Adrenal gland (tissue), 9 donors: ENCODE measurements at regions not wholly inside any gene's neighbourhood (a gene's known extent, or its start where the extent isn't known, plus 50 kb on each side); places are given as distances from the start of the nearest gene placed in this dataset.

Source experiments
- DNase-seq, 7 donors: peaks; one replicate each; pipeline ENCODE4 v3.0.0-alpha.2; 2019 to 2020
- H3K27ac ChIP-seq, 5 donors: fragments of 200-600 bp; sonication (generic) in 4 of 5; 1 replicate in 3 of 5; 2 replicates in 2 of 5; pipeline versions ENCODE4 v1.5.1 to v1.8.0; 2016 to 2020; ENCODE audit warnings: mild to moderate bottlenecking in 1 of 5
- H3K27me3 ChIP-seq: fragments of 200-600 bp; 2 replicates; pipeline ENCODE4 v1.8.0; 2021
- H3K36me3 ChIP-seq, 2 donors: fragments of 200-600 bp; replicated peaks in 1 of 2; 1 replicate in 1 of 2; 2 replicates in 1 of 2; pipeline versions ENCODE4 v1.5.1 to v1.8.0; 2018 to 2022
- H3K4me1 ChIP-seq, 2 donors: fragments of 200-600 bp; replicated peaks in 1 of 2; 1 replicate in 1 of 2; 2 replicates in 1 of 2; pipeline versions ENCODE4 v1.5.1 to v1.8.0; 2018 to 2021
- H3K4me3 ChIP-seq, 4 donors: fragments of 200-600 bp; sonication (generic) in 3 of 4; one replicate each; pipeline ENCODE4 v1.5.1; 2016 to 2018
- H3K9me3 ChIP-seq, 3 donors: fragments of 200-600 bp; sonication (generic) in 1 of 3; replicated peaks in 1 of 3; 1 replicate in 2 of 3; 2 replicates in 1 of 3; pipeline versions ENCODE4 v1.5.1 to v1.8.0; 2016 to 2021
- CTCF ChIP-seq, 6 experiments: fragments of 450-650 bp in 4 of 6; fragments of 200-600 bp in 2 of 6; sonication (generic) in 1 of 6; IDR thresholded peaks; 1 replicate in 5 of 6; 2 replicates in 1 of 6; pipeline versions ENCODE4 v1.5.1 to v1.8.0; 2016 to 2021; ENCODE audit warnings: antibody characterized with exemption in 6 of 6, mild to moderate bottlenecking in 2 of 6, moderate library complexity in 1 of 6
- POLR2A ChIP-seq, 2 donors: fragments of 450-650 bp; IDR thresholded peaks; one replicate each; pipeline ENCODE4 v1.6.1; 2017; ENCODE audit warnings: antibody characterized with exemption in 2 of 2, mild to moderate bottlenecking in 2 of 2, moderate library complexity in 1 of 2
- WGBS, 4 donors: extraction: QIAGEN DNeasy Blood & Tissue Kit in 2 of 4; methylation state at CpG; one replicate each; pipeline versions ENCODE4 v1.1.5 to v1.1.7; 2013 to 2017; 5-methylcytosine and 5-hydroxymethylcytosine counted together
- intact Hi-C, 2 donors: fragments of 100-400 bp; cut with DNase I; formaldehyde crosslinking; loops; one replicate each; pipeline versions ENCODE4 v1.14.1 to v1.15.0; 2022 to 2023
- donor health status: healthy with polysubstance abuse.
- donor health status: Bipolar disorder and iron deficiency.
- donor health status: DM: yes; HTN: yes; CAD: no.
- donor health status: DM: no; HTN: no; CAD: no.
- donor health status: DM: no; HTN: no; CAD: no.

- intact Hi-C loops, result no loop called here
- TF ChIP-seq CTCF (IDR thresholded peaks at IDR 0.05) (no peak), POLR2A (IDR thresholded peaks at IDR 0.05) (no peak)
- DNase-seq, result no peak
- no peaks in the 10 kb centered on the region for H3K4me1 ChIP-seq
- no peaks in the 10 kb centered on the region for H3K9me3 ChIP-seq
- no peak overlapping the region for H3K4me3 ChIP-seq
- WGBS, 4 donors, result 91 to 93% (median 92%) methylated on average over 3 of the region's 3 CpGs
- no peak overlapping the region for H3K27ac ChIP-seq
- H3K36me3 ChIP-seq, result no peaks in the 10 kb centered on the region
- no peaks in the 10 kb centered on the region for H3K27me3 ChIP-seq
Observed at GRCh38 chr15:35195649-35196048, 110.6 kb upstream of the NANOGP8 start.

- Histone ChIP-seq H3K9me3 (no peaks in the 10 kb centered on the region), H3K4me1 (no peaks in the 10 kb centered on the region), H3K27me3 (no peaks in the 10 kb centered on the region), H3K36me3 (no peaks in the 10 kb centered on the region), H3K4me3 (no peak overlapping the region), H3K27ac (no peak overlapping the region)
- TF ChIP-seq CTCF (IDR thresholded peaks at IDR 0.05) (no peak), POLR2A (IDR thresholded peaks at IDR 0.05) (no peak)
- intact Hi-C loops, result no loop called here
- 55 to 73% (median 72%) methylated on average over 1 of the region's 1 CpG for WGBS, 4 donors
- no peak for DNase-seq
Observed at GRCh38 chr15:35195031-35195430, 109.9 kb upstream of the NANOGP8 start.

GRCh38 chr15:35194296-35194695 is 109.2 kb upstream of the NANOGP8 start:
- H3K36me3 ChIP-seq, result no peaks in the 10 kb centered on the region
- H3K27me3 ChIP-seq, result no peaks in the 10 kb centered on the region
- H3K27ac ChIP-seq, result no peak overlapping the region
- no peak for DNase-seq
- no peaks in the 10 kb centered on the region for H3K9me3 ChIP-seq
- no peak overlapping the region for H3K4me3 ChIP-seq
- TF ChIP-seq CTCF (IDR thresholded peaks at IDR 0.05) (no peak), POLR2A (IDR thresholded peaks at IDR 0.05) (no peak)
- WGBS, 4 donors, result 76 to 95% (median 90%) methylated on average over 2 of the region's 2 CpGs
- intact Hi-C loops, result no loop called here
- no peaks in the 10 kb centered on the region for H3K4me1 ChIP-seq

- Histone ChIP-seq H3K36me3 (no peaks in the 10 kb centered on the region), H3K4me1 (no peaks in the 10 kb centered on the region), H3K27ac (no peak overlapping the region), H3K9me3 (no peaks in the 10 kb centered on the region), H3K27me3 (no peaks in the 10 kb centered on the region), H3K4me3 (no peak overlapping the region)
- intact Hi-C loops, result no loop called here
- TF ChIP-seq POLR2A (IDR thresholded peaks at IDR 0.05) (no peak), CTCF (IDR thresholded peaks at IDR 0.05) (no peak)
- WGBS, 4 donors, result 86 to 95% (median 89%) methylated on average over 2 of the region's 2 CpGs
- no peak for DNase-seq
Observed at GRCh38 chr15:35191783-35192182, 106.7 kb upstream of the NANOGP8 start.
